ENCODE measurements at regions not wholly inside any gene's neighbourhood (a gene's known extent, or its start where the extent isn't known, plus 50 kb on each side); places are given as distances from the start of the nearest gene placed in this dataset.

DNA sequence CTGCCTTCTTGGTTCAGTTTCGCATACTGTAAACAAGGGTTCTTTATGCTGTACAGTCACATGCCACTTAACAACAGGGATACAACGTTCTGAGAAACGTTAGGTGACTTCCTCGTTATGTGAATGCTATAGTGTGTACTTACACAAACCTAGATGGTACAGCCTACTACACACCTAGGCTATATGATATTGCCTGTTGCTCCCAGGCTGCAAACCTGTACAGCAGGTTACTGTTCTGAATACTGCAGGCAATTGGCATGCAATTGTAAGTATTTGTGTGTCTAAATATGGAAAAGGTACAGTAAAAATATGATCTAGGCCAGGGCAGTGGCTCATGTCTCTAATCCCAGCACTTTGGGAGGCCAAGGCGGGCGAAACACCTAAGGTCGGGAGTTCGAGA, 85.7 kb upstream of the PRDM11 start:
- TF ChIP-seq, protein P1, sequence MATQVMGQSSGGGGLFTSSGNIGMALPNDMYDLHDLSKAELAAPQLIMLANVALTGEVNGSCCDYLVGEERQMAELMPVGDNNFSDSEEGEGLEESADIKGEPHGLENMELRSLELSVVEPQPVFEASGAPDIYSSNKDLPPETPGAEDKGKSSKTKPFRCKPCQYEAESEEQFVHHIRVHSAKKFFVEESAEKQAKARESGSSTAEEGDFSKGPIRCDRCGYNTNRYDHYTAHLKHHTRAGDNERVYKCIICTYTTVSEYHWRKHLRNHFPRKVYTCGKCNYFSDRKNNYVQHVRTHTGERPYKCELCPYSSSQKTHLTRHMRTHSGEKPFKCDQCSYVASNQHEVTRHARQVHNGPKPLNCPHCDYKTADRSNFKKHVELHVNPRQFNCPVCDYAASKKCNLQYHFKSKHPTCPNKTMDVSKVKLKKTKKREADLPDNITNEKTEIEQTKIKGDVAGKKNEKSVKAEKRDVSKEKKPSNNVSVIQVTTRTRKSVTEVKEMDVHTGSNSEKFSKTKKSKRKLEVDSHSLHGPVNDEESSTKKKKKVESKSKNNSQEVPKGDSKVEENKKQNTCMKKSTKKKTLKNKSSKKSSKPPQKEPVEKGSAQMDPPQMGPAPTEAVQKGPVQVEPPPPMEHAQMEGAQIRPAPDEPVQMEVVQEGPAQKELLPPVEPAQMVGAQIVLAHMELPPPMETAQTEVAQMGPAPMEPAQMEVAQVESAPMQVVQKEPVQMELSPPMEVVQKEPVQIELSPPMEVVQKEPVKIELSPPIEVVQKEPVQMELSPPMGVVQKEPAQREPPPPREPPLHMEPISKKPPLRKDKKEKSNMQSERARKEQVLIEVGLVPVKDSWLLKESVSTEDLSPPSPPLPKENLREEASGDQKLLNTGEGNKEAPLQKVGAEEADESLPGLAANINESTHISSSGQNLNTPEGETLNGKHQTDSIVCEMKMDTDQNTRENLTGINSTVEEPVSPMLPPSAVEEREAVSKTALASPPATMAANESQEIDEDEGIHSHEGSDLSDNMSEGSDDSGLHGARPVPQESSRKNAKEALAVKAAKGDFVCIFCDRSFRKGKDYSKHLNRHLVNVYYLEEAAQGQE (IDR thresholded peaks at IDR 0.05; ENCODE audit: low read depth) = no peak
- no peak for TF ChIP-seq RAD21 (IDR thresholded peaks at IDR 0.05; ENCODE audit: low read depth)
- TF ChIP-seq TAF1 (IDR thresholded peaks at IDR 0.05; ENCODE audit: low read depth) = no peak
- TF ChIP-seq, protein P2, sequence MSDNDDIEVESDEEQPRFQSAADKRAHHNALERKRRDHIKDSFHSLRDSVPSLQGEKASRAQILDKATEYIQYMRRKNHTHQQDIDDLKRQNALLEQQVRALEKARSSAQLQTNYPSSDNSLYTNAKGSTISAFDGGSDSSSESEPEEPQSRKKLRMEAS (IDR thresholded peaks at IDR 0.05) = no peak
- TF ChIP-seq TEAD4 (IDR thresholded peaks at IDR 0.05) = no peak

- TF ChIP-seq, protein P2 (IDR thresholded peaks at IDR 0.05) = no peak
- TF ChIP-seq USF1 (IDR thresholded peaks at IDR 0.05) (no peak), TCF12 (IDR thresholded peaks at IDR 0.05; ENCODE audit: low read depth) (no peak), TAF1 (IDR thresholded peaks at IDR 0.05; ENCODE audit: low read depth) (no peak), RAD21 (IDR thresholded peaks at IDR 0.05; ENCODE audit: low read depth) (no peak), EP300 (IDR thresholded peaks at IDR 0.05; ENCODE audit: borderline replicate concordance) (no peak), NFIC (IDR thresholded peaks at IDR 0.05) (no peak), CEBPB (IDR thresholded peaks at IDR 0.05) (no peak), TEAD4 (IDR thresholded peaks at IDR 0.05) (no peak), FOXM1 (IDR thresholded peaks at IDR 0.05; ENCODE audit: borderline replicate concordance, low read depth) (no peak), ZBTB7A (IDR thresholded peaks at IDR 0.05; ENCODE audit: low read depth) (no peak), EGR1 (IDR thresholded peaks at IDR 0.05) (no peak), YY1 (IDR thresholded peaks at IDR 0.05; ENCODE audit: low read depth) (no peak), CREB1 (IDR thresholded peaks at IDR 0.05; ENCODE audit: low read depth) (no peak)
- TF ChIP-seq, protein P1 (IDR thresholded peaks at IDR 0.05; ENCODE audit: low read depth) = no peak
Measured at GRCh38 chr11:45061641-45062040, 84.8 kb upstream of the PRDM11 start.

- TF ChIP-seq USF1 (IDR thresholded peaks at IDR 0.05) = no peak
- TF ChIP-seq NFIC (IDR thresholded peaks at IDR 0.05) = no peak
Measured at GRCh38 chr11:45062115-45062514, 84.3 kb upstream of the PRDM11 start.

DNA sequence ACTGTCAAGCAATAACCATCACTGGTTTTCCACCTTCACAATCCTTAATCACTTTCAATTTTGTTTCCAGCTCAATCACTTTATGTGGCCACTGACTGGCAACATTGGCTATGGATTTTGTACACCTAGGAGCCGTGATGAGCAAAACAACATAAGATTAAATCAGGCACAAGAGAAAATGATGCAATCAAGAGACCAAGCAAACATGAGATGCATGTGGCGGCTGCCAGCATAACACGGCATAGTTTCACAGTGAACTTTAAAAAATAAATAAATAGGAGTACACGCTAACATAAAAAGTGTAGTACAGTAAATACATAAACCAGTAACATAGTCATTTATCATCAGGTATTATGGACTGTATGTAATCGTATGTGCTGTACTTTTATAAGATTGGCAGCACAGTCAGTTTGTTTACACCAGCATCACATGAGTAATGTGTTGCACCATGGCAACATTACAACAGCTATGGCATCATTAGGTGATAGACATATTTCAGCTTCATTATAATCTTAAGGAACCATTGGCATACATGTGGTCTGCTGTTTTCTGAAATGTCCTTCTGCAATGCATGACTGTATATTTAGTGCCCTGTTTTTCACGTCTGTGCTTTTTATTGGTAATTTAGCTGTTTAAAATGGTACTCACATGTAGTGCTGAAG, 83.3 kb upstream of the PRDM11 start:
- TF ChIP-seq FOXM1 (IDR thresholded peaks at IDR 0.05; ENCODE audit: borderline replicate concordance, low read depth) (no peak), USF1 (IDR thresholded peaks at IDR 0.05) (no peak), TAF1 (IDR thresholded peaks at IDR 0.05; ENCODE audit: low read depth) (no peak), TEAD4 (IDR thresholded peaks at IDR 0.05) (no peak), CREB1 (IDR thresholded peaks at IDR 0.05; ENCODE audit: low read depth) (no peak), ZBTB7A (IDR thresholded peaks at IDR 0.05; ENCODE audit: low read depth) (no peak), YY1 (IDR thresholded peaks at IDR 0.05; ENCODE audit: low read depth) (no peak), TCF12 (IDR thresholded peaks at IDR 0.05; ENCODE audit: low read depth) (no peak), EP300 (IDR thresholded peaks at IDR 0.05; ENCODE audit: borderline replicate concordance) (no peak), CEBPB (IDR thresholded peaks at IDR 0.05) (no peak), RAD21 (IDR thresholded peaks at IDR 0.05; ENCODE audit: low read depth) (no peak), EGR1 (IDR thresholded peaks at IDR 0.05) (no peak)

DNA sequence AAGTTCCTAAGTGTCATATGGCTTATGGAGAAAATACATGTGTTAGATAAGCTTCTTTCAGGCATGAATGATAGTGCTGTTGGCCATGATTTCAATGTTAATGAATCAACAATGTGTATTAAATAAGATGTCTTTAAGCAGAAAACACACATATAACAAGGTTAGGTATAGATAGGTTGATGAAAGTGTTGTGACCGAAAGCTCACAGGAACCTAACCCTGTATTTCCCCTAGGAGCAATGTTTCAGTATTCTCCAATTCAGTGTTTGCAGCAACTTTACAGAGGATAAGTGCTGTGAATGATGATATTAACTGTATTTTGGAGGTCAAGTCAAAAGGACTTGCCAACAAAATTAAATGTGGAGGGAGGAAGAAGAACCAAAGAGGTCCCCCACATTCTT, 82.8 kb upstream of the PRDM11 start:
- TF ChIP-seq USF1 (IDR thresholded peaks at IDR 0.05) (no peak), FOXM1 (IDR thresholded peaks at IDR 0.05; ENCODE audit: borderline replicate concordance, low read depth) (no peak), NFIC (IDR thresholded peaks at IDR 0.05) (no peak), TEAD4 (IDR thresholded peaks at IDR 0.05) (no peak), CEBPB (IDR thresholded peaks at IDR 0.05) (no peak), EP300 (IDR thresholded peaks at IDR 0.05; ENCODE audit: borderline replicate concordance) (no peak), EGR1 (IDR thresholded peaks at IDR 0.05) (no peak), CREB1 (IDR thresholded peaks at IDR 0.05; ENCODE audit: low read depth) (no peak), ZBTB7A (IDR thresholded peaks at IDR 0.05; ENCODE audit: low read depth) (no peak), TCF12 (IDR thresholded peaks at IDR 0.05; ENCODE audit: low read depth) (no peak), TAF1 (IDR thresholded peaks at IDR 0.05; ENCODE audit: low read depth) (no peak)
- TF ChIP-seq, protein P2 (IDR thresholded peaks at IDR 0.05) = no peak

Data from Ishikawa (cell line).